HUES64 (cell line): ENCODE measurements at regions not wholly inside any gene's neighbourhood (a gene's known extent, or its start where the extent isn't known, plus 50 kb on each side); places are given as distances from the start of the nearest gene placed in this dataset.
"Not testable (repeated sequence)": the region's sequence is repeated elsewhere in the genome, so short reads cannot be mapped to it uniquely, and the experiment has no call there.

Source experiments
- H3K27ac ChIP-seq: 2 replicates; pipeline ENCODE4 v1.7.0; 2013; ENCODE audit warnings: low read depth, low read length, inconsistent platforms
- H3K27me3 ChIP-seq: 2 replicates; pipeline ENCODE4 v1.6.1; 2013; ENCODE audit warnings: mild to moderate bottlenecking, low read length; ENCODE audit not compliant: insufficient read depth
- H3K36me3 ChIP-seq: 2 replicates; pipeline ENCODE4 v1.6.1; 2013; ENCODE audit warnings: mild to moderate bottlenecking, low read length; ENCODE audit not compliant: insufficient read depth
- H3K4me1 ChIP-seq: 2 replicates; pipeline ENCODE4 v1.6.1; 2013; ENCODE audit warnings: mild to moderate bottlenecking, low read length, moderate library complexity; ENCODE audit not compliant: insufficient read depth
- H3K4me3 ChIP-seq: 2 replicates; pipeline ENCODE4 v1.5.1; 2013; ENCODE audit warnings: mild to moderate bottlenecking, low read length, moderate library complexity
- H3K9ac ChIP-seq: 2 replicates; pipeline ENCODE4 v1.6.1; 2013; ENCODE audit warnings: mild to moderate bottlenecking, low read depth, low read length
- H3K9me3 ChIP-seq: 2 replicates; pipeline ENCODE4 v1.6.1; 2013; ENCODE audit warnings: low read depth, low read length; ENCODE audit not compliant: insufficient read depth
- WGBS: fragments of 150-250, 120-280 bp; methylation state at CpG from one replicate; pipeline ENCODE4 v1.1.7; 2013; ENCODE audit warnings: missing lambda C conversion rate; 5-methylcytosine and 5-hydroxymethylcytosine counted together

- no peak overlapping the region for H3K9ac ChIP-seq
- H3K27ac ChIP-seq: no peak overlapping the region
- H3K27me3 ChIP-seq: no peaks in the 10 kb centered on the region
- WGBS: 88% methylated on average over 3 of the region's 4 CpGs
- no peaks in the 10 kb centered on the region for H3K36me3 ChIP-seq
- H3K9me3 ChIP-seq: no peaks in the 10 kb centered on the region
- 0 out of 2 replicates have a peak, but pooled peaks cover 3% of the 10 kb centered on the region for H3K4me1 ChIP-seq
- H3K4me3 ChIP-seq: no peak overlapping the region
Measured at GRCh38 chr2:199100326-199101110, 357.2 kb downstream of the SATB2 start.

GRCh38 chr2:199092419-199092818 is 365.3 kb downstream of the SATB2 start:
- WGBS: 96% methylated on average over 2 of the region's 2 CpGs

GRCh38 chr2:199085261-199085660 is 372.5 kb downstream of the SATB2 start:
- H3K9ac ChIP-seq: no peak overlapping the region
- no peak overlapping the region for H3K4me3 ChIP-seq
- no peaks in the 10 kb centered on the region for H3K27me3 ChIP-seq
- no peaks in the 10 kb centered on the region for H3K4me1 ChIP-seq
- WGBS: 95% methylated on average over 5 of the region's 5 CpGs
- no peaks in the 10 kb centered on the region for H3K36me3 ChIP-seq
- H3K27ac ChIP-seq: no peak overlapping the region
- H3K9me3 ChIP-seq: no peaks in the 10 kb centered on the region

More at GRCh38 chr2:199092419-199092818, 365.3 kb downstream of the SATB2 start:
- no peaks in the 10 kb centered on the region for H3K36me3 ChIP-seq
- no peaks in the 10 kb centered on the region for H3K27me3 ChIP-seq
- no peak overlapping the region for H3K4me3 ChIP-seq
- no peaks in the 10 kb centered on the region for H3K4me1 ChIP-seq
- H3K9me3 ChIP-seq: no peaks in the 10 kb centered on the region
- no peak overlapping the region for H3K9ac ChIP-seq
- H3K27ac ChIP-seq: no peak overlapping the region

- 80% methylated on average over 1 of the region's 1 CpG for WGBS
- Histone ChIP-seq H3K27me3 (no peaks in the 10 kb centered on the region), H3K4me1 (no peaks in the 10 kb centered on the region), H3K36me3 (no peaks in the 10 kb centered on the region), H3K4me3 (no peak overlapping the region), H3K9ac (no peak overlapping the region), H3K9me3 (no peaks in the 10 kb centered on the region), H3K27ac (no peak overlapping the region)
Measured at GRCh38 chr2:199070322-199070949, 387.3 kb downstream of the SATB2 start.

GRCh38 chr2:199064201-199064600 is 393.5 kb downstream of the SATB2 start:
- Histone ChIP-seq H3K27me3 (no peaks in the 10 kb centered on the region), H3K9me3 (no peaks in the 10 kb centered on the region), H3K4me1 (no peaks in the 10 kb centered on the region), H3K36me3 (no peaks in the 10 kb centered on the region), H3K4me3 (no peak overlapping the region), H3K9ac (no peak overlapping the region), H3K27ac (no peak overlapping the region)
- WGBS: 100% methylated on average over 1 of the region's 2 CpGs

- 100% methylated on average over 2 of the region's 2 CpGs for WGBS
- Histone ChIP-seq H3K4me3 (no peak overlapping the region), H3K4me1 (no peaks in the 10 kb centered on the region)
Measured at GRCh38 chr2:199057936-199058335, 399.8 kb downstream of the SATB2 start.

GRCh38 chr2:199055336-199055735 is 402.4 kb downstream of the SATB2 start:
- Histone ChIP-seq H3K4me1 (no peaks in the 10 kb centered on the region), H3K27ac (no peak overlapping the region), H3K27me3 (no peaks in the 10 kb centered on the region), H3K4me3 (no peak overlapping the region), H3K36me3 (no peaks in the 10 kb centered on the region), H3K9me3 (no peaks in the 10 kb centered on the region), H3K9ac (no peak overlapping the region)
- 100% methylated on average over 1 of the region's 2 CpGs for WGBS

More at GRCh38 chr2:199057936-199058335, 399.8 kb downstream of the SATB2 start:
- Histone ChIP-seq H3K9me3 (no peaks in the 10 kb centered on the region), H3K36me3 (no peaks in the 10 kb centered on the region), H3K9ac (no peak overlapping the region), H3K27ac (no peak overlapping the region), H3K27me3 (no peaks in the 10 kb centered on the region)

GRCh38 chr2:199042660-199043379 is 414.9 kb downstream of the SATB2 start:
- no peak overlapping the region for H3K4me3 ChIP-seq
- no peak overlapping the region for H3K9ac ChIP-seq
- 87% methylated on average over 2 of the region's 2 CpGs for WGBS
- 0 out of 2 replicates have a peak, but pooled peaks cover 6% of the 10 kb centered on the region for H3K4me1 ChIP-seq
- no peaks in the 10 kb centered on the region for H3K9me3 ChIP-seq
- no peaks in the 10 kb centered on the region for H3K36me3 ChIP-seq
- no peaks in the 10 kb centered on the region for H3K27me3 ChIP-seq
- no peak overlapping the region for H3K27ac ChIP-seq

- 51% methylated on average over 2 of the region's 2 CpGs for WGBS
- Histone ChIP-seq H3K27me3 (no peaks in the 10 kb centered on the region), H3K4me3 (no peak overlapping the region), H3K27ac (no peak overlapping the region), H3K9me3 (no peaks in the 10 kb centered on the region), H3K9ac (no peak overlapping the region), H3K4me1 (0 out of 2 replicates have a peak, but pooled peaks cover 6% of the 10 kb centered on the region), H3K36me3 (no peaks in the 10 kb centered on the region)
Measured at GRCh38 chr2:199040522-199040921, 417.2 kb downstream of the SATB2 start.

GRCh38 chr2:199033761-199034160 is 424.0 kb downstream of the SATB2 start:
- H3K9ac ChIP-seq, H3K36me3 ChIP-seq, H3K27me3 ChIP-seq, H3K9me3 ChIP-seq, H3K4me3 ChIP-seq, H3K4me1 ChIP-seq, H3K27ac ChIP-seq: not testable (repeated sequence)
- WGBS: 98% methylated on average over 2 of the region's 3 CpGs

GRCh38 chr2:199025146-199025545 is 432.6 kb downstream of the SATB2 start:
- Histone ChIP-seq H3K9ac (no peak overlapping the region), H3K27ac (no peak overlapping the region), H3K9me3 (no peaks in the 10 kb centered on the region), H3K36me3 (no peaks in the 10 kb centered on the region), H3K27me3 (no peaks in the 10 kb centered on the region), H3K4me1 (peaks cover 10% of the 10 kb centered on the region), H3K4me3 (no peak overlapping the region)
- WGBS: 100% methylated on average over 3 of the region's 3 CpGs
